Body of pancreas (tissue), 4 donors: ENCODE measurements at regions not wholly inside any gene's neighbourhood (a gene's known extent, or its start where the extent isn't known, plus 50 kb on each side); places are given as distances from the start of the nearest gene placed in this dataset.

Experiments used
- ATAC-seq: fragments of 150-250 bp; one replicate; pipeline ENCODE4 v1.9.1; 2016
- DNase-seq, 4 donors: peaks; one replicate each; pipeline ENCODE4 v3.0.0-alpha.2; 2019
- H3K27ac ChIP-seq, 4 donors: fragments of 200-600 bp; sonication (generic); 1 replicate in 3 of 4; 2 replicates in 1 of 4; pipeline versions ENCODE4 v1.5.1 to v1.6.1; 2016 to 2019; ENCODE audit warnings: mild to moderate bottlenecking in 1 of 4, mixed read lengths in 1 of 4, moderate library complexity in 1 of 4
- H3K27me3 ChIP-seq, 2 donors: fragments of 200-600 bp; sonication (generic); one replicate each; pipeline ENCODE4 v1.6.0; 2016; ENCODE audit warnings: mild to moderate bottlenecking in 1 of 2
- H3K36me3 ChIP-seq, 2 donors: fragments of 200-600 bp; sonication (generic); replicated peaks in 1 of 2; 2 replicates each; pipeline ENCODE4 v1.5.1; 2016; ENCODE audit warnings: low read depth in 2 of 2; ENCODE audit not compliant: insufficient read depth in 1 of 2
- H3K4me1 ChIP-seq: fragments of 200-600 bp; sonication (generic); one replicate; pipeline ENCODE4 v1.6.0; 2016
- H3K4me3 ChIP-seq, 2 donors: fragments of 200-600 bp; sonication (generic); 1 replicate in 1 of 2; 2 replicates in 1 of 2; pipeline ENCODE4 v1.5.1; 2016 to 2019
- H3K9me3 ChIP-seq, 3 donors: fragments of 200-600 bp; sonication (generic); 1 replicate in 2 of 3; 2 replicates in 1 of 3; pipeline ENCODE4 v1.5.1; 2016
- CTCF ChIP-seq, 7 experiments: fragments of 450-650 bp in 4 of 7; fragments of 200-600 bp in 3 of 7; sonication (generic) in 3 of 7; IDR thresholded peaks; one replicate each; pipeline ENCODE4 v1.5.1; 2016 to 2019; ENCODE audit warnings: antibody characterized with exemption in 7 of 7
- POLR2A ChIP-seq, 3 donors: fragments of 450-650 bp; IDR thresholded peaks; one replicate each; pipeline ENCODE4 v1.6.1; 2016; ENCODE audit warnings: antibody characterized with exemption in 3 of 3, mild to moderate bottlenecking in 2 of 3
- WGBS, 2 donors: methylation state at CpG; one replicate each; pipeline ENCODE4 v1.1.5; 2017; 5-methylcytosine and 5-hydroxymethylcytosine counted together
- intact Hi-C: fragments of 100-400 bp; cut with DNase I; formaldehyde crosslinking; loops from one replicate; pipeline ENCODE4 v1.15.1; 2023

GRCh38 chr3:157832588-157832987, 273.6 kb downstream of the SHOX2 start:
- WGBS, 2 donors, result 73 to 78% methylated on average over 3 of the region's 3 CpGs

GRCh38 chr3:157830556-157831236, 275.5 kb downstream of the SHOX2 start:
- Histone ChIP-seq H3K4me1 (no peaks in the 10 kb centered on the region), H3K36me3 (no peaks in the 10 kb centered on the region), H3K27me3 (no peaks in the 10 kb centered on the region), H3K9me3 (peaks cover 0 to 13% (median 0%) of the 10 kb centered on the region in 3 donors), H3K4me3 (no peak overlapping the region), H3K27ac (no peak overlapping the region)
- DNase-seq (no peak), ATAC-seq (no peak)
- intact Hi-C loops, result no loop called here
- no peak for TF ChIP-seq POLR2A (IDR thresholded peaks at IDR 0.05)
- no peak for TF ChIP-seq CTCF (IDR thresholded peaks at IDR 0.05)
- WGBS, 2 donors, result 47 to 51% methylated on average over 7 of the region's 7 CpGs

More at GRCh38 chr3:157832588-157832987, 273.6 kb downstream of the SHOX2 start:
- ATAC-seq (no peak), DNase-seq (no peak)
- intact Hi-C loops, result no loop called here
- H3K4me3 ChIP-seq, result no peak overlapping the region
- H3K27ac ChIP-seq, result no peak overlapping the region
- no peaks in the 10 kb centered on the region for H3K27me3 ChIP-seq
- H3K9me3 ChIP-seq, result peaks cover 0 to 12% (median 0%) of the 10 kb centered on the region in 3 donors
- H3K4me1 ChIP-seq, result no peaks in the 10 kb centered on the region
- no peaks in the 10 kb centered on the region for H3K36me3 ChIP-seq
- TF ChIP-seq POLR2A (IDR thresholded peaks at IDR 0.05) (no peak), CTCF (IDR thresholded peaks at IDR 0.05) (no peak)

- 64 to 67% methylated on average over 2 of the region's 2 CpGs for WGBS, 2 donors
Measured at GRCh38 chr3:157829786-157830185, 276.4 kb downstream of the SHOX2 start.

GRCh38 chr3:157824281-157824680, 281.9 kb downstream of the SHOX2 start:
- H3K4me3 ChIP-seq, result no peak overlapping the region
- intact Hi-C loops, result no loop called here
- TF ChIP-seq CTCF (IDR thresholded peaks at IDR 0.05), result no peak
- no peak for TF ChIP-seq POLR2A (IDR thresholded peaks at IDR 0.05)
- H3K4me1 ChIP-seq, result no peaks in the 10 kb centered on the region
- peaks cover 0 to 13% (median 0%) of the 10 kb centered on the region in 3 donors for H3K9me3 ChIP-seq
- no peaks in the 10 kb centered on the region for H3K36me3 ChIP-seq
- DNase-seq (no peak), ATAC-seq (no peak)
- WGBS, 2 donors, result 64 to 67% methylated on average over 4 of the region's 4 CpGs
- H3K27ac ChIP-seq, result no peak overlapping the region
- no peaks in the 10 kb centered on the region for H3K27me3 ChIP-seq

More at GRCh38 chr3:157829786-157830185, 276.4 kb downstream of the SHOX2 start:
- Histone ChIP-seq H3K27me3 (no peaks in the 10 kb centered on the region), H3K4me1 (no peaks in the 10 kb centered on the region), H3K27ac (no peak overlapping the region), H3K9me3 (peaks cover 0 to 13% (median 0%) of the 10 kb centered on the region in 3 donors), H3K4me3 (no peak overlapping the region), H3K36me3 (no peaks in the 10 kb centered on the region)
- ATAC-seq, result no peak
- no peak for DNase-seq
- intact Hi-C loops, result no loop called here
- no peak for TF ChIP-seq CTCF (IDR thresholded peaks at IDR 0.05)
- TF ChIP-seq POLR2A (IDR thresholded peaks at IDR 0.05), result no peak

- intact Hi-C loops, result no loop called here
- peaks cover 0 to 5% (median 0%) of the 10 kb centered on the region in 3 donors for H3K9me3 ChIP-seq
- no peaks in the 10 kb centered on the region for H3K27me3 ChIP-seq
- H3K4me3 ChIP-seq, result no peak overlapping the region
- TF ChIP-seq POLR2A (IDR thresholded peaks at IDR 0.05) (no peak), CTCF (IDR thresholded peaks at IDR 0.05) (no peak)
- no peaks in the 10 kb centered on the region for H3K4me1 ChIP-seq
- H3K27ac ChIP-seq, result no peak overlapping the region
- DNase-seq (no peak), ATAC-seq (no peak)
- no peaks in the 10 kb centered on the region for H3K36me3 ChIP-seq
- WGBS, 2 donors, result 23 to 48% methylated on average over 1 of the region's 1 CpG
Measured at GRCh38 chr3:157823050-157823449, 283.2 kb downstream of the SHOX2 start.
